ENCODE measurements at regions not wholly inside any gene's neighbourhood (a gene's known extent, or its start where the extent isn't known, plus 50 kb on each side); places are given as distances from the start of the nearest gene placed in this dataset.
A peak's percentile ranks its signal among the peaks of the same experiment; 100 is the strongest.
"Not testable (repeated sequence)": the region's sequence is repeated elsewhere in the genome, so short reads cannot be mapped to it uniquely, and the experiment has no call there.

GRCh38 chr2:228956701-228957474 is 314.2 kb downstream of the PID1 start:
- no peak for DNase-seq (ENCODE audit: low read depth in 2 of 2)

GRCh38 chr2:228949831-228950230 is 321.3 kb downstream of the PID1 start:
- DNase-seq (ENCODE audit: low read depth in 2 of 2) = no peak

- DNase-seq (ENCODE audit: low read depth in 2 of 2) = no peak
Observed at GRCh38 chr2:228945710-228946109, 325.4 kb downstream of the PID1 start.

GRCh38 chr2:228942856-228943255 is 328.2 kb downstream of the PID1 start:
- DNase-seq (ENCODE audit: low read depth in 2 of 2) = no peak

GRCh38 chr2:228938629-228939028 is 332.5 kb downstream of the PID1 start:
- peak in 1 of 2 experiments; percentile 18 for DNase-seq (ENCODE audit: low read depth in 2 of 2)

- no peak for DNase-seq (ENCODE audit: low read depth in 2 of 2)
Observed at GRCh38 chr2:228927028-228928010, 343.8 kb downstream of the PID1 start.

GRCh38 chr2:228919808-228920207 is 351.3 kb downstream of the PID1 start:
- no peak for DNase-seq (ENCODE audit: low read depth in 2 of 2)

GRCh38 chr2:228917220-228917619 is 353.9 kb downstream of the PID1 start:
- peak; percentile 63 to 68 for DNase-seq (ENCODE audit: low read depth in 2 of 2)

GRCh38 chr2:228916416-228917090 is 354.5 kb downstream of the PID1 start:
- DNase-seq (ENCODE audit: low read depth in 2 of 2) = no peak

GRCh38 chr2:228913176-228913575 is 357.9 kb downstream of the PID1 start:
- no peak for DNase-seq (ENCODE audit: low read depth in 2 of 2)

- DNase-seq (ENCODE audit: low read depth in 2 of 2) = not testable (repeated sequence)
Observed at GRCh38 chr2:228910872-228911271, 360.2 kb downstream of the PID1 start.

GRCh38 chr2:228902176-228902575 is 368.9 kb downstream of the PID1 start:
- no peak for DNase-seq (ENCODE audit: low read depth in 2 of 2)

GRCh38 chr2:228901531-228901930 is 369.6 kb downstream of the PID1 start:
- DNase-seq (ENCODE audit: low read depth in 2 of 2) = peak; percentile 13

GRCh38 chr2:228878138-228878537 is 392.9 kb downstream of the PID1 start:
- no peak for DNase-seq (ENCODE audit: low read depth in 2 of 2)

- no peak for DNase-seq (ENCODE audit: low read depth in 2 of 2)
Observed at GRCh38 chr2:228876276-228876675, 394.8 kb downstream of the PID1 start.

- peak; percentile 61 to 63 for DNase-seq (ENCODE audit: low read depth in 2 of 2)
Observed at GRCh38 chr2:228875152-228875900, 395.8 kb downstream of the PID1 start.

- no peak for DNase-seq (ENCODE audit: low read depth in 2 of 2)
Observed at GRCh38 chr2:228871012-228871411, 400.1 kb downstream of the PID1 start.

GRCh38 chr2:228869636-228870264 is 401.3 kb downstream of the PID1 start:
- no peak for DNase-seq (ENCODE audit: low read depth in 2 of 2)

GRCh38 chr2:228867406-228867805 is 403.7 kb downstream of the PID1 start:
- DNase-seq (ENCODE audit: low read depth in 2 of 2) = no peak

GRCh38 chr2:228866781-228867180 is 404.3 kb downstream of the PID1 start:
- no peak for DNase-seq (ENCODE audit: low read depth in 2 of 2)

GRCh38 chr2:228866044-228866443 is 405.0 kb downstream of the PID1 start:
- no peak for DNase-seq (ENCODE audit: low read depth in 2 of 2)

Measured in fibroblast of skin of left biceps (primary cell).